ENCODE measurements at regions not wholly inside any gene's neighbourhood (a gene's known extent, or its start where the extent isn't known, plus 50 kb on each side); places are given as distances from the start of the nearest gene placed in this dataset.

- Histone ChIP-seq H3K4me3 (ENCODE audit: control insufficient read depth in 1 of 7, extremely low read depth in 1 of 7, insufficient read depth in 4 of 7, low read depth in 2 of 7, low read length in 6 of 7) (no peak overlapping the region), H3K4me1 (ENCODE audit: control extremely low read depth in 1 of 4, control insufficient read depth in 4 of 4, insufficient read depth in 4 of 4, low read length in 3 of 4) (peaks cover 0 to 5% (median 0%) of the 10 kb centered on the region in 4 experiments), H3K36me3 (ENCODE audit: control insufficient read depth in 4 of 4, insufficient read depth in 4 of 4, low read length in 3 of 4) (no peaks in the 10 kb centered on the region), H3K27ac (ENCODE audit: insufficient read depth in 1 of 2, low read depth in 1 of 2, low read length in 2 of 2, poor library complexity in 1 of 2, severe bottlenecking in 2 of 2) (no peak overlapping the region), H3K27me3 (replicated peaks in 2 of 5; ENCODE audit: control insufficient read depth in 4 of 5, insufficient read depth in 5 of 5, low read length in 4 of 5) (no peaks in the 10 kb centered on the region), H3K9me3 (ENCODE audit: control extremely low read depth in 1 of 5, control insufficient read depth in 4 of 5, insufficient read depth in 2 of 5, low read depth in 1 of 5, low read length in 4 of 5) (peaks cover 0 to 3% (median 0%) of the 10 kb centered on the region in 5 experiments)
- DNase-seq = no peak
- ChIA-PET POLR2A (interaction anchor here (0.5 kb wide), 1 partner anchor 20 kb away, joined by 3 read pairs; no protein-coding TSS in a partner anchor), CTCF (no interaction called here)
- WGBS (ENCODE audit: insufficient coverage) = no CpG with 5 or more reads among the region's 1 CpG
Measured at GRCh38 chr18:40243607-40244006, 1711.4 kb upstream of the PIK3C3 start.

GRCh38 chr18:40235836-40236235, 1719.2 kb upstream of the PIK3C3 start:
- WGBS (ENCODE audit: insufficient coverage) = 94% methylated on average over 6 of the region's 6 CpGs
- CTCF ChIA-PET = no interaction called here
- POLR2A ChIA-PET = no interaction called here

GRCh38 chr18:40235323-40235722, 1719.7 kb upstream of the PIK3C3 start:
- ChIA-PET POLR2A (no interaction called here), CTCF (no interaction called here)
- no peak for DNase-seq
- Histone ChIP-seq H3K27me3 (replicated peaks in 2 of 5; ENCODE audit: control insufficient read depth in 4 of 5, insufficient read depth in 5 of 5, low read length in 4 of 5) (no peaks in the 10 kb centered on the region), H3K9me3 (ENCODE audit: control extremely low read depth in 1 of 5, control insufficient read depth in 4 of 5, insufficient read depth in 2 of 5, low read depth in 1 of 5, low read length in 4 of 5) (peaks cover 0 to 1% (median 0%) of the 10 kb centered on the region in 5 experiments), H3K4me1 (ENCODE audit: control extremely low read depth in 1 of 4, control insufficient read depth in 4 of 4, insufficient read depth in 4 of 4, low read length in 3 of 4) (no peaks in the 10 kb centered on the region), H3K27ac (ENCODE audit: insufficient read depth in 1 of 2, low read depth in 1 of 2, low read length in 2 of 2, poor library complexity in 1 of 2, severe bottlenecking in 2 of 2) (no peak overlapping the region), H3K36me3 (ENCODE audit: control insufficient read depth in 4 of 4, insufficient read depth in 4 of 4, low read length in 3 of 4) (no peaks in the 10 kb centered on the region), H3K4me3 (ENCODE audit: control insufficient read depth in 1 of 7, extremely low read depth in 1 of 7, insufficient read depth in 4 of 7, low read depth in 2 of 7, low read length in 6 of 7) (no peak overlapping the region)
- WGBS (ENCODE audit: insufficient coverage) = 100% methylated on average over 2 of the region's 2 CpGs

More at GRCh38 chr18:40235836-40236235, 1719.2 kb upstream of the PIK3C3 start:
- Histone ChIP-seq H3K9me3 (ENCODE audit: control extremely low read depth in 1 of 5, control insufficient read depth in 4 of 5, insufficient read depth in 2 of 5, low read depth in 1 of 5, low read length in 4 of 5) (peaks cover 0 to 1% (median 0%) of the 10 kb centered on the region in 5 experiments), H3K36me3 (ENCODE audit: control insufficient read depth in 4 of 4, insufficient read depth in 4 of 4, low read length in 3 of 4) (no peaks in the 10 kb centered on the region), H3K4me3 (ENCODE audit: control insufficient read depth in 1 of 7, extremely low read depth in 1 of 7, insufficient read depth in 4 of 7, low read depth in 2 of 7, low read length in 6 of 7) (no peak overlapping the region), H3K27ac (ENCODE audit: insufficient read depth in 1 of 2, low read depth in 1 of 2, low read length in 2 of 2, poor library complexity in 1 of 2, severe bottlenecking in 2 of 2) (no peak overlapping the region), H3K27me3 (replicated peaks in 2 of 5; ENCODE audit: control insufficient read depth in 4 of 5, insufficient read depth in 5 of 5, low read length in 4 of 5) (no peaks in the 10 kb centered on the region), H3K4me1 (ENCODE audit: control extremely low read depth in 1 of 4, control insufficient read depth in 4 of 4, insufficient read depth in 4 of 4, low read length in 3 of 4) (no peaks in the 10 kb centered on the region)
- DNase-seq = no peak

GRCh38 chr18:40233931-40234616, 1721.0 kb upstream of the PIK3C3 start:
- H3K4me3 ChIP-seq (ENCODE audit: control insufficient read depth in 1 of 7, extremely low read depth in 1 of 7, insufficient read depth in 4 of 7, low read depth in 2 of 7, low read length in 6 of 7) = no peak overlapping the region
- no peak overlapping the region for H3K27ac ChIP-seq (ENCODE audit: insufficient read depth in 1 of 2, low read depth in 1 of 2, low read length in 2 of 2, poor library complexity in 1 of 2, severe bottlenecking in 2 of 2)
- no peak for DNase-seq
- ChIA-PET CTCF (no interaction called here), POLR2A (no interaction called here)
- no peaks in the 10 kb centered on the region for H3K36me3 ChIP-seq (ENCODE audit: control insufficient read depth in 4 of 4, insufficient read depth in 4 of 4, low read length in 3 of 4)
- H3K4me1 ChIP-seq (ENCODE audit: control extremely low read depth in 1 of 4, control insufficient read depth in 4 of 4, insufficient read depth in 4 of 4, low read length in 3 of 4) = no peaks in the 10 kb centered on the region
- H3K9me3 ChIP-seq (ENCODE audit: control extremely low read depth in 1 of 5, control insufficient read depth in 4 of 5, insufficient read depth in 2 of 5, low read depth in 1 of 5, low read length in 4 of 5) = peaks cover 0 to 1% (median 0%) of the 10 kb centered on the region in 5 experiments
- no peaks in the 10 kb centered on the region for H3K27me3 ChIP-seq (replicated peaks in 2 of 5; ENCODE audit: control insufficient read depth in 4 of 5, insufficient read depth in 5 of 5, low read length in 4 of 5)

GRCh38 chr18:40222776-40223175, 1732.3 kb upstream of the PIK3C3 start:
- ChIA-PET POLR2A (no interaction called here), CTCF (no interaction called here)
- H3K36me3 ChIP-seq (ENCODE audit: control insufficient read depth in 4 of 4, insufficient read depth in 4 of 4, low read length in 3 of 4) = no peaks in the 10 kb centered on the region
- peaks cover 0 to 2% (median 0%) of the 10 kb centered on the region in 4 experiments for H3K4me1 ChIP-seq (ENCODE audit: control extremely low read depth in 1 of 4, control insufficient read depth in 4 of 4, insufficient read depth in 4 of 4, low read length in 3 of 4)
- H3K4me3 ChIP-seq (ENCODE audit: control insufficient read depth in 1 of 7, extremely low read depth in 1 of 7, insufficient read depth in 4 of 7, low read depth in 2 of 7, low read length in 6 of 7) = no peak overlapping the region
- H3K27me3 ChIP-seq (replicated peaks in 2 of 5; ENCODE audit: control insufficient read depth in 4 of 5, insufficient read depth in 5 of 5, low read length in 4 of 5) = no peaks in the 10 kb centered on the region
- no peak for DNase-seq
- WGBS (ENCODE audit: insufficient coverage) = 100% methylated on average over 1 of the region's 1 CpG
- H3K9me3 ChIP-seq (ENCODE audit: control extremely low read depth in 1 of 5, control insufficient read depth in 4 of 5, insufficient read depth in 2 of 5, low read depth in 1 of 5, low read length in 4 of 5) = no peaks in the 10 kb centered on the region
- no peak overlapping the region for H3K27ac ChIP-seq (ENCODE audit: insufficient read depth in 1 of 2, low read depth in 1 of 2, low read length in 2 of 2, poor library complexity in 1 of 2, severe bottlenecking in 2 of 2)

- no CpG with 5 or more reads among the region's 1 CpG for WGBS (ENCODE audit: insufficient coverage)
- no peaks in the 10 kb centered on the region for H3K4me1 ChIP-seq (ENCODE audit: control extremely low read depth in 1 of 4, control insufficient read depth in 4 of 4, insufficient read depth in 4 of 4, low read length in 3 of 4)
- no peak overlapping the region for H3K27ac ChIP-seq (ENCODE audit: insufficient read depth in 1 of 2, low read depth in 1 of 2, low read length in 2 of 2, poor library complexity in 1 of 2, severe bottlenecking in 2 of 2)
- DNase-seq = no peak
- H3K36me3 ChIP-seq (ENCODE audit: control insufficient read depth in 4 of 4, insufficient read depth in 4 of 4, low read length in 3 of 4) = no peaks in the 10 kb centered on the region
- no peaks in the 10 kb centered on the region for H3K27me3 ChIP-seq (replicated peaks in 2 of 5; ENCODE audit: control insufficient read depth in 4 of 5, insufficient read depth in 5 of 5, low read length in 4 of 5)
- CTCF ChIA-PET = no interaction called here
- peaks cover 0 to 2% (median 0%) of the 10 kb centered on the region in 5 experiments for H3K9me3 ChIP-seq (ENCODE audit: control extremely low read depth in 1 of 5, control insufficient read depth in 4 of 5, insufficient read depth in 2 of 5, low read depth in 1 of 5, low read length in 4 of 5)
- POLR2A ChIA-PET = no interaction called here
- no peak overlapping the region for H3K4me3 ChIP-seq (ENCODE audit: control insufficient read depth in 1 of 7, extremely low read depth in 1 of 7, insufficient read depth in 4 of 7, low read depth in 2 of 7, low read length in 6 of 7)
Measured at GRCh38 chr18:40216856-40217255, 1738.2 kb upstream of the PIK3C3 start.

GRCh38 chr18:40215979-40216378, 1739.1 kb upstream of the PIK3C3 start:
- WGBS (ENCODE audit: insufficient coverage) = 86% methylated on average over 1 of the region's 4 CpGs
- H3K27me3 ChIP-seq (replicated peaks in 2 of 5; ENCODE audit: control insufficient read depth in 4 of 5, insufficient read depth in 5 of 5, low read length in 4 of 5) = no peaks in the 10 kb centered on the region
- H3K4me1 ChIP-seq (ENCODE audit: control extremely low read depth in 1 of 4, control insufficient read depth in 4 of 4, insufficient read depth in 4 of 4, low read length in 3 of 4) = no peaks in the 10 kb centered on the region
- no peak overlapping the region for H3K4me3 ChIP-seq (ENCODE audit: control insufficient read depth in 1 of 7, extremely low read depth in 1 of 7, insufficient read depth in 4 of 7, low read depth in 2 of 7, low read length in 6 of 7)
- no peak overlapping the region for H3K27ac ChIP-seq (ENCODE audit: insufficient read depth in 1 of 2, low read depth in 1 of 2, low read length in 2 of 2, poor library complexity in 1 of 2, severe bottlenecking in 2 of 2)
- ChIA-PET CTCF (no interaction called here), POLR2A (no interaction called here)
- peaks cover 0 to 2% (median 0%) of the 10 kb centered on the region in 5 experiments for H3K9me3 ChIP-seq (ENCODE audit: control extremely low read depth in 1 of 5, control insufficient read depth in 4 of 5, insufficient read depth in 2 of 5, low read depth in 1 of 5, low read length in 4 of 5)
- DNase-seq = no peak
- no peaks in the 10 kb centered on the region for H3K36me3 ChIP-seq (ENCODE audit: control insufficient read depth in 4 of 4, insufficient read depth in 4 of 4, low read length in 3 of 4)
